ENCODE measurements at regions not wholly inside any gene's neighbourhood (a gene's known extent, or its start where the extent isn't known, plus 50 kb on each side); places are given as distances from the start of the nearest gene placed in this dataset.

DNA sequence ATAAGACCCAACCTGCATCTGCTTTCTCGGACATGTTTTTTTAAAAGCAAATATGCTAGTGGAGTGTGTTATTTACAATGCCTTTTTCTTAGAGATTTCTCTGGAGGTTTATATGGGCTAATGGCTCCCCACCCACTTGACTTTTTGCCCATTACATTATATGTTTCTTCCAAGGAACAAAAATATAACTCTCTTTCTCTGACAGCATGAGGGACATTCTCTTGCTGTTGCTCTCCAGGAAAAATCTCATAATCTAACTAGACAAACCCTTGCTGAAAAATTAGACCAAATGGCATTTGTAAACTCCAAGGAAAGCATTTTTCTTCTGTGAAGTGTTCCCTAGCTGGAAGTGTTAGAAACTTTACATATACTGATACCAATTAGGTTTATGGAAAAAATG is 213.7 kb downstream of the PRL start:
- TF ChIP-seq, protein P1, sequence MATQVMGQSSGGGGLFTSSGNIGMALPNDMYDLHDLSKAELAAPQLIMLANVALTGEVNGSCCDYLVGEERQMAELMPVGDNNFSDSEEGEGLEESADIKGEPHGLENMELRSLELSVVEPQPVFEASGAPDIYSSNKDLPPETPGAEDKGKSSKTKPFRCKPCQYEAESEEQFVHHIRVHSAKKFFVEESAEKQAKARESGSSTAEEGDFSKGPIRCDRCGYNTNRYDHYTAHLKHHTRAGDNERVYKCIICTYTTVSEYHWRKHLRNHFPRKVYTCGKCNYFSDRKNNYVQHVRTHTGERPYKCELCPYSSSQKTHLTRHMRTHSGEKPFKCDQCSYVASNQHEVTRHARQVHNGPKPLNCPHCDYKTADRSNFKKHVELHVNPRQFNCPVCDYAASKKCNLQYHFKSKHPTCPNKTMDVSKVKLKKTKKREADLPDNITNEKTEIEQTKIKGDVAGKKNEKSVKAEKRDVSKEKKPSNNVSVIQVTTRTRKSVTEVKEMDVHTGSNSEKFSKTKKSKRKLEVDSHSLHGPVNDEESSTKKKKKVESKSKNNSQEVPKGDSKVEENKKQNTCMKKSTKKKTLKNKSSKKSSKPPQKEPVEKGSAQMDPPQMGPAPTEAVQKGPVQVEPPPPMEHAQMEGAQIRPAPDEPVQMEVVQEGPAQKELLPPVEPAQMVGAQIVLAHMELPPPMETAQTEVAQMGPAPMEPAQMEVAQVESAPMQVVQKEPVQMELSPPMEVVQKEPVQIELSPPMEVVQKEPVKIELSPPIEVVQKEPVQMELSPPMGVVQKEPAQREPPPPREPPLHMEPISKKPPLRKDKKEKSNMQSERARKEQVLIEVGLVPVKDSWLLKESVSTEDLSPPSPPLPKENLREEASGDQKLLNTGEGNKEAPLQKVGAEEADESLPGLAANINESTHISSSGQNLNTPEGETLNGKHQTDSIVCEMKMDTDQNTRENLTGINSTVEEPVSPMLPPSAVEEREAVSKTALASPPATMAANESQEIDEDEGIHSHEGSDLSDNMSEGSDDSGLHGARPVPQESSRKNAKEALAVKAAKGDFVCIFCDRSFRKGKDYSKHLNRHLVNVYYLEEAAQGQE (IDR thresholded peaks at IDR 0.05; ENCODE audit: insufficient replicate concordance, low read depth): no peak
- TF ChIP-seq POLR2AphosphoS5 (IDR thresholded peaks at IDR 0.05; ENCODE audit: low read depth) (no peak), GABPA (IDR thresholded peaks at IDR 0.05; ENCODE audit: low read depth) (no peak), SPI1 (IDR thresholded peaks at IDR 0.05; ENCODE audit: borderline replicate concordance, low read depth) (no peak)
- TF ChIP-seq, protein P2, sequence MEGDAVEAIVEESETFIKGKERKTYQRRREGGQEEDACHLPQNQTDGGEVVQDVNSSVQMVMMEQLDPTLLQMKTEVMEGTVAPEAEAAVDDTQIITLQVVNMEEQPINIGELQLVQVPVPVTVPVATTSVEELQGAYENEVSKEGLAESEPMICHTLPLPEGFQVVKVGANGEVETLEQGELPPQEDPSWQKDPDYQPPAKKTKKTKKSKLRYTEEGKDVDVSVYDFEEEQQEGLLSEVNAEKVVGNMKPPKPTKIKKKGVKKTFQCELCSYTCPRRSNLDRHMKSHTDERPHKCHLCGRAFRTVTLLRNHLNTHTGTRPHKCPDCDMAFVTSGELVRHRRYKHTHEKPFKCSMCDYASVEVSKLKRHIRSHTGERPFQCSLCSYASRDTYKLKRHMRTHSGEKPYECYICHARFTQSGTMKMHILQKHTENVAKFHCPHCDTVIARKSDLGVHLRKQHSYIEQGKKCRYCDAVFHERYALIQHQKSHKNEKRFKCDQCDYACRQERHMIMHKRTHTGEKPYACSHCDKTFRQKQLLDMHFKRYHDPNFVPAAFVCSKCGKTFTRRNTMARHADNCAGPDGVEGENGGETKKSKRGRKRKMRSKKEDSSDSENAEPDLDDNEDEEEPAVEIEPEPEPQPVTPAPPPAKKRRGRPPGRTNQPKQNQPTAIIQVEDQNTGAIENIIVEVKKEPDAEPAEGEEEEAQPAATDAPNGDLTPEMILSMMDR (IDR thresholded peaks at IDR 0.05; ENCODE audit: insufficient read depth, low read length): no peak

DNA sequence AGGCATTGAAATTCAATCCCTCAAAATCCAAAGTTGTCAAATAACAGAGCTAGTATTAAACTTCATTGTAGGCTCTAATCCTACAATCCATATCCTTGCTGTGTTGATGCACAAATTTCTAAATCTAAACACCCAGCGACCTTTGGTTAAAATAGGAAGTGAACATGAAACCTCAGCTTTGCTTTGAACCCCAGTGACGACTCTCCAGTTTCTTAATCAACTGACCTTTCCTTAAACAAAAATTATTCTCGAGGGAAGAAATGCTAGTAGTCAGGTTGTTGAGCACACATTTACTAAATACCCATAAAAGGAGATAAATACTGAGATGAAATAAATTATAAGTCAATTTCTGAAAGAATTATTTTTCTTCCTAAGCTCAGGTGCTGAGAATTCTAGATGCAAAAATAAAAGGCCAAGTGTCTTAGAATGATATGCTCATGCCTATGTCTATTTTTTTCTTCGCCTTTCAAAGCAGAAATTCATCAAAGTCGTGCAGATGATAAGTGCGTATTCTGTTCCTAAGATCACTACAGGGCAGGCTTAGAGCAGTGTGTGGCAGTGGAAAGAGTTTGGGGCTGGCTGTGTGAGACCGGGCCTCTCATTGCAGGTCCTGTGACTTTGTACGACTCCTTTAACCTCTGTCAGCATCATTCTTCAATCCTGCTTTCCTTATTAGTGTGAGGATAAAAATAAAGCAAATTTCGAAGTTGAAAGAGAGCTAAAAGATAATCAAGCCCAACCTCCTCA is 208.7 kb downstream of the PRL start:
- TF ChIP-seq SPI1 (IDR thresholded peaks at IDR 0.05; ENCODE audit: borderline replicate concordance, low read depth): peak; percentile 59; the same call in 1 of the 2 replicates
- TF ChIP-seq, protein P2 (IDR thresholded peaks at IDR 0.05; ENCODE audit: insufficient read depth, low read length): no peak
- H3K27me3 ChIP-seq (ENCODE audit: insufficient read depth, poor library complexity, severe bottlenecking): no peaks in the 10 kb centered on the region
- no peak for DNase-seq (ENCODE audit: low read depth in 1 of 2, low spot score in 1 of 2)
- H3K27ac ChIP-seq (replicated peaks): no peak overlapping the region
- H3K4me3 ChIP-seq (replicated peaks; ENCODE audit: insufficient read depth, low read length): no peak overlapping the region

More for the DNA sequence above, 213.7 kb downstream of the PRL start:
- no peaks in the 10 kb centered on the region for H3K27me3 ChIP-seq (ENCODE audit: insufficient read depth, poor library complexity, severe bottlenecking)
- DNase-seq (ENCODE audit: low read depth in 1 of 2, low spot score in 1 of 2): no peak
- no peak overlapping the region for H3K27ac ChIP-seq (replicated peaks)
- no peak overlapping the region for H3K4me3 ChIP-seq (replicated peaks; ENCODE audit: insufficient read depth, low read length)

DNA sequence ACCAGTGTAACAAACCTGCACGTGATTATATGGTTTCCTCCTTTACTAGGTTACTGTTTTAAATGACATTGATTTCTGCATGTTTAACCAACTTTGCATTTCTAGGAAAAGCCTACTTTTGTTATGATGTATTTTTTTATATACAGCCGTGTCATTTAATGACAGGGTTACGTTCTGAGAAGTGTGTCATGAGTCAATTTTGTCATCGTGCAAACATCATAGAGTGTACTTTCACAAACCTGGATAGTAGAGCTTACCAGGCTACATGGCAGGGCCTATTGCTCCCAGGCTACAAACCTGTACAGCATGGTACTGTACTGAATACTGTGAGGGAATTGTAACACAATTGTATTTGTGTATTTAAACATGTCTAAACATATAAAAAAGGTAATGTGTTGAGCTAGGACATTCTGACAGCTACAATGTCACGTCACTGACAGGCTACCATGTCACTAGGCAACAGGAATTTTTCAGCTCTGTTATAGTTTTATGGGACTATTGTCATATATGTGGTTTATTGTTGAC is 205.3 kb downstream of the PRL start:
- Histone ChIP-seq H3K27me3 (ENCODE audit: insufficient read depth, poor library complexity, severe bottlenecking) (no peaks in the 10 kb centered on the region), H3K27ac (replicated peaks) (no peak overlapping the region), H3K4me3 (replicated peaks; ENCODE audit: insufficient read depth, low read length) (no peak overlapping the region)
- TF ChIP-seq, protein P2 (IDR thresholded peaks at IDR 0.05; ENCODE audit: insufficient read depth, low read length): no peak
- DNase-seq (ENCODE audit: low read depth in 1 of 2, low spot score in 1 of 2): no peak

DNA sequence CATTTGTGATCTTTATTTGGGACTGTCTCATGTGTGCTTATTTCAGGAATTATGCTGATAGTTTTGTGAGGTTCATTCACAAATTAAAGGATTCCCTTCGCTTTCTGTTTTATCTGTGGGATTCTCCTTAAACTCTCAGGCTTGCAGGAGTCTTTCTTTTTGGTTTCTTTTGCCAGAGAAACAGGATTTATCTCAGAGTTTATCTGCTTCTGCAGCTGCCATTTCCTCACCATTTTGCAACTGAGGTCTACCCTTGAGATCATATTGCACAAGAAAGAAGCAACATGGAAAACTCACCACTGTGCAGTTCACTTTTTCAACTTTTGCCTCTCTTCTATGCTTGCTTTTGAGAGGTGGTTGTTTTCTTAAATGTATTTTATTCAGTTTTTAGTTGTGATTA is 201.0 kb downstream of the PRL start:
- TF ChIP-seq POLR2AphosphoS5 (IDR thresholded peaks at IDR 0.05; ENCODE audit: low read depth) (peak; percentile 43; the same call in 1 of the 2 replicates), SPI1 (IDR thresholded peaks at IDR 0.05; ENCODE audit: borderline replicate concordance, low read depth) (peak; percentile 58; the same call in 1 of the 2 replicates), GABPA (IDR thresholded peaks at IDR 0.05; ENCODE audit: low read depth) (no peak)
- TF ChIP-seq, protein P2 (IDR thresholded peaks at IDR 0.05; ENCODE audit: insufficient read depth, low read length): no peak
- TF ChIP-seq, protein P1 (IDR thresholded peaks at IDR 0.05; ENCODE audit: insufficient replicate concordance, low read depth): no peak
- DNase-seq (ENCODE audit: low read depth in 1 of 2, low spot score in 1 of 2): peak in 1 of 2 experiments; percentile 72
- Histone ChIP-seq H3K4me3 (replicated peaks; ENCODE audit: insufficient read depth, low read length) (no peak overlapping the region), H3K27ac (replicated peaks) (peak overlapping the region; percentile 32), H3K27me3 (ENCODE audit: insufficient read depth, poor library complexity, severe bottlenecking) (no peaks in the 10 kb centered on the region)
